Natural killer cell treated with Interleukin-12 subunit alpha and Interleukin-12 subunit beta and Interleukin-15 and Interleukin-18, amount 100 ng/mL, for 72 hours (primary cell): ENCODE measurements at regions not wholly inside any gene's neighbourhood (a gene's known extent, or its start where the extent isn't known, plus 50 kb on each side); places are given as distances from the start of the nearest gene placed in this dataset.

ENCODE experiments used
- ATAC-seq, 2 donors: fragments of 150-1000 bp; cut with Tn5 transposase in 1 of 2; sonication (Bioruptor Pico), chemical (Tn5 transposase) in 1 of 2; 2 replicates each; pipeline ENCODE4 v1.10.0; 2021
- DNase-seq: peaks from one replicate; pipeline ENCODE4 v3.0.0; 2022; ENCODE audit warnings: low spot score
- H3K27ac Mint-ChIP-seq, 2 donors: 1 replicate in 1 of 2; 2 replicates in 1 of 2; pipeline ENCODE4 v1.8.0; 2022; ENCODE audit warnings: mixed read lengths in 2 of 2, mild to moderate bottlenecking in 1 of 2, moderate library complexity in 1 of 2
- H3K27me3 Mint-ChIP-seq, 2 donors: 1 replicate in 1 of 2; 2 replicates in 1 of 2; pipeline ENCODE4 v1.8.0; 2022; ENCODE audit warnings: mixed read lengths in 2 of 2
- H3K36me3 Mint-ChIP-seq: one replicate; pipeline ENCODE4 v1.8.0; 2022; ENCODE audit warnings: mixed read lengths
- H3K4me1 Mint-ChIP-seq, 2 donors: 1 replicate in 1 of 2; 2 replicates in 1 of 2; pipeline ENCODE4 v1.8.0; 2022; ENCODE audit warnings: low read depth in 2 of 2, mixed read lengths in 2 of 2, mild to moderate bottlenecking in 1 of 2
- H3K4me3 Mint-ChIP-seq: one replicate; pipeline ENCODE4 v1.8.0; 2022; ENCODE audit warnings: mixed read lengths
- H3K9me3 Mint-ChIP-seq: 2 replicates; pipeline ENCODE4 v1.8.0; 2022; ENCODE audit warnings: mixed read lengths

DNA sequence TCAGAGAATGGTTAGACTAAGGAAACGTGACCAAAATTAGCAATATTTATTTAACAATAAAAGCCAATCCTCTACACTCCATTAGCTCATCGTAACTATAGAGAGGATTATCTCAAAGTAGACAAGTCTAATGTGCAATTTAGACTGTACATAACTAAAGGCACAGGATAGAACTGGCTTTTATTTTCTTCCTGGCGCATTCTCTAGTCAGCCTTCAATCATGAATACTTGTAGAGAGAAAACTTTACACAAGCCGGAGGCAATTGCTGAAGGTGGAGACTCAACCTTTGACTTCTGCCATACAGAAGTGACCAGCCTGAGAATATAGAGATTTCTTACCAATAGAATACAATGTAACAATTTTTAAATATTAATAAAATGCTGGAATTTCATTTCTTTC is 777.9 kb downstream of the LTN1 start:
- DNase-seq (no peak), ATAC-seq (no peak)
- H3K27me3 Mint-ChIP-seq, result no peaks in the 10 kb centered on the region
- H3K27ac Mint-ChIP-seq, result no peak overlapping the region
- H3K4me3 Mint-ChIP-seq, result no peak overlapping the region
- no peaks in the 10 kb centered on the region for H3K36me3 Mint-ChIP-seq
- H3K4me1 Mint-ChIP-seq, result no peaks in the 10 kb centered on the region
- no peaks in the 10 kb centered on the region for H3K9me3 Mint-ChIP-seq

DNA sequence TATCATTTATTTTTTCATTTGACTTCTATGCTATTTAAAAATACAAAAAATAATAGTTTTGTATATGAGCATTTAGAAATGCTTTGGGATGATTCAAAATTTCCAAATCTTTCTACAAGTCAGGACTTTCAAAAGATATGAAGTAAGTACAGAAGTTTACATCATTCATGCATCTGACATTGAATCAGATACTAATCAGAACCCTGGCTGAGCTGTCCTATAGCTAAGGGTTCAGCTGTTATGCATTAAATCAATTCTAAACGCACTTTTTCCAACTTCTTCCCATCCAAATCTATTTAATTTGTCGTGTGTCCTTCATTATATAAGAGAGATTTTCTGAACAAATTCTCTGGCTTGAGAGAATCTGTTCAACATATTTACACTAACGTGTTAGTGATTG is 779.4 kb downstream of the LTN1 start:
- H3K27ac Mint-ChIP-seq, result no peak overlapping the region
- ATAC-seq (no peak), DNase-seq (no peak)
- no peak overlapping the region for H3K4me3 Mint-ChIP-seq
- no peaks in the 10 kb centered on the region for H3K27me3 Mint-ChIP-seq
- no peaks in the 10 kb centered on the region for H3K4me1 Mint-ChIP-seq
- no peaks in the 10 kb centered on the region for H3K36me3 Mint-ChIP-seq
- no peaks in the 10 kb centered on the region for H3K9me3 Mint-ChIP-seq

DNA sequence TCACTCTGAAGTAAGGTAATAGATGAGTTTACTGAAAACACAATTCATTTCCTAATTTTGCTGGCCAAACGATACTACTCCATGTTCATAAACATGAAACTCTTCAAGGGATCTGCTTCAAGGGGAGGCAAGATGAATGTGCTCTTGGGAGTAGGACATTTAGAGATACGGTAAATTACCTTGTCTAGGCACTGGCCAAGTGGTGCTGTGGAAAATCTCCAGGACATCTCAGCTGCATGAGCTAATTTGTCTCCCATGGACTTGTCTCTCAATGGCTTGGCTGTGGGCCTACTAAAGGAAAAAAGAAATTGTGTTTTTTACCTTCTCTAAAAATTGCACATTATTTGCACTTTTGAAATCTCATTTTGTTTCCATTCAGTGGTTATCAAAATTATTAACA is 780.6 kb downstream of the LTN1 start:
- DNase-seq (no peak), ATAC-seq (no peak)
- H3K36me3 Mint-ChIP-seq, result no peaks in the 10 kb centered on the region

DNA sequence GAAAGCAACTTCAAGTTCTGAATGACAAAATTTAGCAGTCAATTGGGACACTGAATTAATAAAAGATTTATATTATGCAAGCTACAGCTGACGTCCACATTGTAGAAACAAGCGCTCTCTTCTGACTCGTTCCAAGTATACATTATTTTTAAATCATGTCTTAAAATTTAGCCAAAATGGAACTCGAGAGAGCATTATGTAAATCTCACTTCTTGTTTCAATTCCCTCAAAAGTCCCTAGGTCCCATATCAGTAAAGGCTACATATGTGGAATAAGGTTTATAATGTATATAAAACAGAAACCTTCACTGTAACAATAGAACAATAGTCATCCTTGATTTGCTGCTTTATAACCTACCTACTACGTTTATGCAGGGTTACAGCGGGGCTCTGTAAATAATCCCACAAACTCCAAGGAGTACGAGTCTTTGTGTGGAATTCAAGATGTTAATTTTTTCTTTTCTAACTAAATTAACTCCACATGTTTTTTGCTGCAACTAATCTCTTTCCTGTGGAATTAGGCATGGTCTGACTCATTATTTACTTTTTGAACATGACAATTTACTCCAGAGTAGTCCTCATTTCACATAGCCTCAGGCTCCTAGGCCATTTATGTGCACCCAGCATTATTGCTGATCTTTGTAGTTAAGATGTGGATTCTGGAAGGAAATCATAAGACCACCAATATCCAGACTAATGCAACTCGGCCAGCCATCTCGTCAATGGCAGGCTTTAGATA is 785.1 kb downstream of the LTN1 start:
- no peaks in the 10 kb centered on the region for H3K27me3 Mint-ChIP-seq
- no peak overlapping the region for H3K27ac Mint-ChIP-seq
- H3K9me3 Mint-ChIP-seq, result no peaks in the 10 kb centered on the region

More for the DNA sequence above, 780.6 kb downstream of the LTN1 start:
- Mint-ChIP-seq H3K4me3 (no peak overlapping the region), H3K4me1 (no peaks in the 10 kb centered on the region), H3K27ac (no peak overlapping the region), H3K9me3 (no peaks in the 10 kb centered on the region), H3K27me3 (no peaks in the 10 kb centered on the region)

DNA sequence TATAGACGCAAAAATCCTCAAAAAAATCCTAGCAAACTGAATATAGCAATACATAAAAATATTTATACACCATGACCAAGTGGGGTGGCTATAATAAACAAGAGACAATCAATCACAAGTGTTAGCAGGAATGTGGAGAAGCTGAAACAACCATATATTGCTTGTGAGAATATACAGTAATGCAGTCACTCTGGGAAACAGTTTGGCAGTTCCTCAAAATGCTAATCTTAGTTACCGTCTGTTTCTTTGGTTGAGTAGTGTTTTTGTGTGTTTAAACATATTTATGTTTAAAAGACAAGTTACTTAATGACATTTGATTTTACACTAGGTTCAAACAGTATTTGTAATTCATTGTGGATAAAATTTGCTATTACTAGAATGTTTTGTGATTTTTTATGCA is 792.0 kb downstream of the LTN1 start:
- Mint-ChIP-seq H3K27ac (no peak overlapping the region), H3K4me1 (no peaks in the 10 kb centered on the region), H3K36me3 (no peaks in the 10 kb centered on the region), H3K27me3 (no peaks in the 10 kb centered on the region), H3K4me3 (no peak overlapping the region), H3K9me3 (peaks cover 7% of the 10 kb centered on the region)
- DNase-seq, result no peak
- ATAC-seq, result no peak

More for the DNA sequence above, 785.1 kb downstream of the LTN1 start:
- Mint-ChIP-seq H3K4me1 (no peaks in the 10 kb centered on the region), H3K4me3 (no peak overlapping the region), H3K36me3 (no peaks in the 10 kb centered on the region)
- ATAC-seq (no peak), DNase-seq (no peak)

DNA sequence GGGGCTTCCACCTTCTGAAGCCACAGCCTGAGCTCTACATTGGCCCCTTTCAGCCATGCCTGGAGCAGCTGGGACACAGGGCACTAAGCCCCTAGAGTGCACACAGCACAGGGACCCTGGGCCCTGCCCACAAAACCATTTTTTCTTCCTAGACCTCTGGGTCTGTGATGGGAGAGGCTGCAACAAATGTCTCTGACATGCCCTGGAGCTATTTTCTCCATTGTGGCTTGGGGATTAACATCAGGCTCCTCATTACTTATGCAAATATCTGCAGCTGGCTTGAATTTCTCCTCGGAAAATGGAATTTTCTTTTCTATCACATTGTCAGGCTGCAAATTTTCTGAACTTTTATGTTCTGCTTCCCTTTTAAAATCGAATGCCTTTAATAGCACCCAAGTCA is 795.7 kb downstream of the LTN1 start:
- DNase-seq, result no peak
- Mint-ChIP-seq H3K4me1 (no peaks in the 10 kb centered on the region), H3K9me3 (peaks cover 19% of the 10 kb centered on the region), H3K4me3 (no peak overlapping the region), H3K27me3 (no peaks in the 10 kb centered on the region), H3K36me3 (peaks cover 11% of the 10 kb centered on the region), H3K27ac (no peak overlapping the region)
- ATAC-seq, result no peak

DNA sequence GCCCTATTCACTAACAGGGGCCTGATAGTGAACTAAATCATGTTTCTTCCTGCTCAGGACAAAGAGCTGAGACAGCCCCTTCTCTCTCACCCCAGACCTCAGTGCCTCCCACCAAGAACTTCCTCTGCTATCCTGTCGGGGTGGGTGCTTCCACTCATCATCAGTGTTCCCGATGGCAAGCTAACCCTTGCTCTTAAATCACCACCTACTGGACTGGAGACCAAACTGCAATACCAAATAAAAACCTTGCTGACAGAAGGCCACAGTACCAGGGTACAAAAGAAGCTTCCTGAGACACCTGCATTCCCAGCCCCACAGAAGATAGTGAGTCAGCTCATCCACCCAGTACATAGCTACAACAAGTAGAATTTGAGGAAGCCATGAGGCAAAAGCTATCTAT is 799.5 kb downstream of the LTN1 start:
- DNase-seq (no peak), ATAC-seq (no peak)
- H3K9me3 Mint-ChIP-seq, result peaks cover 31% of the 10 kb centered on the region
- no peak overlapping the region for H3K4me3 Mint-ChIP-seq
- no peaks in the 10 kb centered on the region for H3K4me1 Mint-ChIP-seq
- peaks cover 15% of the 10 kb centered on the region for H3K36me3 Mint-ChIP-seq
- H3K27me3 Mint-ChIP-seq, result no peaks in the 10 kb centered on the region
- H3K27ac Mint-ChIP-seq, result no peak overlapping the region

DNA sequence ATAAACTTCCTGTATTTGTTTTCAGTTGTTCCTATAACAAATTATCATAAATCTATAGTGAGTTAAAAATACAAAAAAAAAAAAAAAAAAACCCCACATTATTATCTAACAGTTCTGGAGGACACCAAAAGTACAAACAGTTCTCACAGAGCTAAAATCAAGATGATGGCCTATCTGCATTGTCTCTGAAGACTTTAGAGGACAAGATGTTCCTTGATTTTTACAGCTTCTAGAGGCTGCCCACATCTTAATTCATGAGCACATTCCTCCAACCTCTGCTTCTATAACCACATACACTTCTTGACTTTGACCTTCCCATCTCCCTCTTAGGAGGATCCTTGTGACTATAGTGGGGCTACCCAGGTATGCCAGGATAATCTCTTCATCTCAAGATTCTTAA is 806.1 kb downstream of the LTN1 start:
- Mint-ChIP-seq H3K4me1 (no peaks in the 10 kb centered on the region), H3K27me3 (no peaks in the 10 kb centered on the region), H3K9me3 (peaks cover 19% of the 10 kb centered on the region), H3K36me3 (peaks cover 4% of the 10 kb centered on the region), H3K4me3 (no peak overlapping the region), H3K27ac (no peak overlapping the region)
- DNase-seq (no peak), ATAC-seq (no peak)

DNA sequence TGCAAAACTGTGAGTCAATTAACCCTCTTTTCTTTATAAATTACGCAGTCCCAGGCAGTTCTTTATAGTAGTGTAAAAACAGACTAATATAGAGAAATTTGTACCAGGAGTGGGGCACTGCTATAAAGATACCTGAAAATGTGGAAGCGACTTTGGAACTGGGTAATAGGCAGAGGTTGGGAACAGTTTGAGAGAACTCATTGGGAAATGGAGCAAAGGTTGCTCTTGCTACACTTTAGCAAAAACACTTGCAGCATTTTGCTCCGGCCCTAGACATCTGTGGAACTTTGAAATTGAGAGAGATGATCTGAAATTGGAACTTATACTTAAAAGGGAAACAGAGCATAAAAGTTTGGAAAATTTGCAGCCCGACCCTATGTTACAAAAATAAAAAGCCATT is 810.9 kb downstream of the LTN1 start:
- Mint-ChIP-seq H3K27ac (no peak overlapping the region), H3K4me3 (no peak overlapping the region), H3K27me3 (no peaks in the 10 kb centered on the region), H3K4me1 (no peaks in the 10 kb centered on the region), H3K9me3 (peaks cover 8% of the 10 kb centered on the region), H3K36me3 (no peaks in the 10 kb centered on the region)
- DNase-seq (no peak), ATAC-seq (no peak)

DNA sequence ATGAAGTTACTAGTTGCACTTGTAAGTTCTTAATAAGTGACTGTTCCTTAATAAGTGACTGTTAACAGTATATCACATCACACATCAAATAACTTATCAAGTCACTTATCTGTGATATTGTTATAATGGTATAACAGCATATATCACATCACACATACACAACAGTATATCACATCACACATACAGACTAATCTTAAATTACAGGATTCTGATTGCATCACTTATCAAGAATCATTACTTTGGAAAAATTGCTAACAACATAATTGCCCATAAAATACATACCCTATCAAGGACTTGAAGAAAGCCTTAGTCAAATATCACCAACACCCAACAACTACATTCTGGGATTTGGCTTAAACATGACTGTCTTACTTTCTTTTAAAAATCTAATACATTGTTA is 813.5 kb downstream of the LTN1 start:
- Mint-ChIP-seq H3K36me3 (no peaks in the 10 kb centered on the region), H3K4me3 (no peak overlapping the region), H3K27me3 (no peaks in the 10 kb centered on the region), H3K9me3 (peaks cover 8% of the 10 kb centered on the region), H3K27ac (no peak overlapping the region), H3K4me1 (no peaks in the 10 kb centered on the region)
- DNase-seq (no peak), ATAC-seq (no peak)

DNA sequence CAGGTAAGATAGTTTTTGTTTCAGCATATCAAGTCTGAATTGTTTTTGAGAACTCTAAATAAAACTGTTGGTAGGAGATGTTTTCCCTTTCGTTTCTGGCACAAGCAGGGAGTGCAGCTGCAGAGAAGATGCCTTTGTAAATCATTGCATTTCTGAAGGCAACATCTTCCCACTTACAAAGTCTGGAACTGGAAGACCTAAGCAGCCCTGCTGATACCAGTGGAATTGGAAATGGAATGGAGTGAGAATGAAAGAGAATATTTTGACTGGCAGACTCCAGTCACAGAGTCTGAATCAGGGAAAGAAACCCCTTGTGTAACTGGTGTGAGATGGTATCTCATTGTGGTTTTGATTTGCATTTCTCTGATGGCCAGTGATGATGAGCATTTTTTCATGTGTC is 815.6 kb downstream of the LTN1 start:
- H3K27me3 Mint-ChIP-seq, result no peaks in the 10 kb centered on the region
- no peaks in the 10 kb centered on the region for H3K36me3 Mint-ChIP-seq
- no peaks in the 10 kb centered on the region for H3K4me1 Mint-ChIP-seq
- no peak for DNase-seq
- peaks cover 8% of the 10 kb centered on the region for H3K9me3 Mint-ChIP-seq
- no peak overlapping the region for H3K27ac Mint-ChIP-seq
- no peak for ATAC-seq
- no peak overlapping the region for H3K4me3 Mint-ChIP-seq

DNA sequence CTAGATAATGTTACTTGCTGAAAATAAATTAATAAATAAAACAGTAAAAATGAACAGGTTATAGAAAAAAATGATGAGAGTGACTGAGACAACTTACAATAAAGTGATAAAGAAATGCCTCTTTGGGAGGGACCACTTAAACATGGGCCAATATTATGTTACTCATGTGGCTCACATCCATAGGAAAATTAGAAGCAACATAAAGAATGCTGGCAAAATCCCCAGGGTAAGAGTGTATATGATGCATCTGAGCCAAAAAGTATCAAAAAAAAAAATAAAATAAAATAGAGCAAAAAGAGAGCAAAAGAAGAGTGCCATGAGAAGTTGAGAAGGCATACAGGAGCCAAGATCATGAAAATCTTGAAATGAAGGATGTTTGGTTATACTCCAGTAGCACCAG is 818.0 kb downstream of the LTN1 start:
- H3K4me3 Mint-ChIP-seq, result no peak overlapping the region
- ATAC-seq, result no peak
- H3K9me3 Mint-ChIP-seq, result peaks cover 4% of the 10 kb centered on the region
- no peaks in the 10 kb centered on the region for H3K27me3 Mint-ChIP-seq
- H3K36me3 Mint-ChIP-seq, result no peaks in the 10 kb centered on the region
- no peak overlapping the region for H3K27ac Mint-ChIP-seq
- H3K4me1 Mint-ChIP-seq, result no peaks in the 10 kb centered on the region
- DNase-seq, result no peak

DNA sequence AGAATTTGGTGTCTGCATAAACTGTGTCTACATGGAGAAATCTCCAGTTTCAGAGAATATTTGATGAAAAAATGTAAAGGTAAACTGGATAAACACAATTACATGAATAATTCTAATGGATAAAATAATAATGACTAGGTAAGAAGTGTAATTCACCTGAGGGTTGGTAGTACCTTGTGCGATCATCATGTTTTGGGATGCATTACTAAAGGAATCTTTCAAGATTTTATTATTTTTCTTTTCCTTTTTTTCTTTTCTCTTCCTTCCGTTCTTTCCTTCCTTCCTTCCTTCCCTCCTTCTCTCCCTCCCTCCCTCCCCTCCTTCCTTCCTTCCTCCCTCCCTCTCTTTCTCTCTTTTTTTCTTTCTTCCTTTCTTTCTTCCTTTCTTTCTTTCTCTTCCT is 818.7 kb downstream of the LTN1 start:
- Mint-ChIP-seq H3K27me3 (no peaks in the 10 kb centered on the region), H3K4me1 (no peaks in the 10 kb centered on the region)

DNA sequence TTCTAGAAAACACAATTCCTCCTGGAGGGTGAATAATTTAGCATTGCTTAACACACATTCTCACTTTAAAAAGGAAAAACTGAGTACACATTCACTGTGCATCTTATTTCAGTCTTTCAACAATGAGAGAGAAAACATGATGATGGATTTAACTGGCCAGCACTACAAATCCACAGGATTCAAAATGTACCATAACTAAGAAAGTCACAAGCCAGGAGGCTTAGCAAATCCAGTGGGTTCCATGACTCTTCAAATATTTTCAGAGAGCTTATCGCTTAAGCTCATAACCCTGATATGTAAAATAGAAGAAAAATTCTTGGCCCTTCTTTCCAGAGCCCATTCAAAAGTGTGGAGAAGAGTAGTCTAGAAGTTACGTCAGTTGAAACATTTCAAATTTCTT is 820.3 kb downstream of the LTN1 start:
- Mint-ChIP-seq H3K27ac (no peak overlapping the region), H3K27me3 (no peaks in the 10 kb centered on the region), H3K4me3 (no peak overlapping the region), H3K9me3 (peaks cover 4% of the 10 kb centered on the region), H3K36me3 (no peaks in the 10 kb centered on the region), H3K4me1 (no peaks in the 10 kb centered on the region)
- DNase-seq, result no peak
- no peak for ATAC-seq

More for the DNA sequence above, 818.7 kb downstream of the LTN1 start:
- no peak for DNase-seq
- Mint-ChIP-seq H3K4me3 (no peak overlapping the region), H3K9me3 (peaks cover 4% of the 10 kb centered on the region), H3K36me3 (no peaks in the 10 kb centered on the region), H3K27ac (no peak overlapping the region)
- ATAC-seq, result no peak

DNA sequence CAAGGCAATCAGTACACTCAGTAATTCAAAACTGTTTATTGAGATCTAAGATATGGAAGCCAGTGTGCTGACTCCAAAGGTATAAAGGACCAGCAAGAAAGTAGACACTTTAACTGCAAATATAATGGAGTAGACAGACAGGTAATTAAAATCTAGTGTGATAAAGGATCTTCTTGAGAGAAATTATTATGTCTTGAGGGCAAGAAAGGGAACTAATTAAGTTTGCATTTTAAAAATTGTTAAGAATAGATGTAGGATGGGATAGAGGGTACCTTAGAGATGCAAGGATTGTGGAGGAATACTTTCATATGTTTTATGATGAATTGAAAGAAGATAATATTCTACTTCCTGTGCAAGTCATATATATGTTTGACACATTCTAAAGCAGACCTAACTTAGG is 825.3 kb downstream of the LTN1 start:
- ATAC-seq, result no peak
- no peak overlapping the region for H3K4me3 Mint-ChIP-seq
- no peaks in the 10 kb centered on the region for H3K27me3 Mint-ChIP-seq

More for the DNA sequence above, 825.3 kb downstream of the LTN1 start:
- Mint-ChIP-seq H3K27ac (no peak overlapping the region), H3K9me3 (peaks cover 21% of the 10 kb centered on the region), H3K4me1 (no peaks in the 10 kb centered on the region), H3K36me3 (no peaks in the 10 kb centered on the region)
- no peak for DNase-seq
